ENCODE measurements at regions not wholly inside any gene's neighbourhood (a gene's known extent, or its start where the extent isn't known, plus 50 kb on each side); places are given as distances from the start of the nearest gene placed in this dataset.

DNA sequence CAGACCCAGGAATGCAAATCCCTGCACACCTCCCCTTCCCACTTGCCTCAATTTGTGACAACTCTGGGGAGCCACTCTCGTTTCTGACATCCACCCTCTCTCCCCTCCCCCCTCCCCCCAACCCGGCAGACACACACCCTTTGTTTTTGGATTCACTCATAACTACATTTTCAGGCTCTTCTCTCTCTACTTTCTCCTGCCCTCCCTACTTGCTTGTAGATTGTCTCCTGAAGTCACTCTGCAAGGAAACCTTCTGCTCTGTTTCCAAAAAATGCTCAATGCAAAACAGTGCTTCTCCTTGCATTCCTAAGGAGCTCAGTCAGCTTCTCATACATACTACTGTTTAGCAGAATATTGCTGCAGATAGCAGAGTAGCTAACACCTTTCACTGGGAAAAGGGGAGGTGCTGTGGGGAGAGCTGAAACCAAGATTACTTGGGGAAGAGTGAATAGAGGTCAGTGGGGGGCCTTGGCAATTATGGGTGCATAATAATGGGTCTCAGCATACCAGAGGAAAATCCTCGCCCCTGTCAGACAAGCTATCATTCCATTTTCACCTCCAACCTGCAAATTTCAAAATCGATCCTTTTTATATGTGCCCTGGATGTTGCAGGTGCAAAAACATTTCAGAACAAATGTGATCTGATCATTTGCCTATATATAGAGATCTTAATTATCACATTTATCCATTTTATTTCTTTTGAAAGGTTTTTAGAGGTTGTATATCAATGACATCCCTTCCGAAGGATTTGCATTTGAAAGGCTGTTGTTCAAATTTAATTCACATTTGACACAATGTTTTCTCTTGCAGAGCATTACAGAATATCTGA, 1860.7 kb upstream of the WWC1 start:
- Histone ChIP-seq H3K9me3 (ENCODE audit: low read depth) (no peaks in the 10 kb centered on the region), H3K4me3 (no peak overlapping the region), H3K36me3 (no peaks in the 10 kb centered on the region), H3K4me1 (ENCODE audit: low read depth) (no peaks in the 10 kb centered on the region), H3K27ac (no peak overlapping the region), H3K27me3 (no peaks in the 10 kb centered on the region)
- TF ChIP-seq, protein P1, sequence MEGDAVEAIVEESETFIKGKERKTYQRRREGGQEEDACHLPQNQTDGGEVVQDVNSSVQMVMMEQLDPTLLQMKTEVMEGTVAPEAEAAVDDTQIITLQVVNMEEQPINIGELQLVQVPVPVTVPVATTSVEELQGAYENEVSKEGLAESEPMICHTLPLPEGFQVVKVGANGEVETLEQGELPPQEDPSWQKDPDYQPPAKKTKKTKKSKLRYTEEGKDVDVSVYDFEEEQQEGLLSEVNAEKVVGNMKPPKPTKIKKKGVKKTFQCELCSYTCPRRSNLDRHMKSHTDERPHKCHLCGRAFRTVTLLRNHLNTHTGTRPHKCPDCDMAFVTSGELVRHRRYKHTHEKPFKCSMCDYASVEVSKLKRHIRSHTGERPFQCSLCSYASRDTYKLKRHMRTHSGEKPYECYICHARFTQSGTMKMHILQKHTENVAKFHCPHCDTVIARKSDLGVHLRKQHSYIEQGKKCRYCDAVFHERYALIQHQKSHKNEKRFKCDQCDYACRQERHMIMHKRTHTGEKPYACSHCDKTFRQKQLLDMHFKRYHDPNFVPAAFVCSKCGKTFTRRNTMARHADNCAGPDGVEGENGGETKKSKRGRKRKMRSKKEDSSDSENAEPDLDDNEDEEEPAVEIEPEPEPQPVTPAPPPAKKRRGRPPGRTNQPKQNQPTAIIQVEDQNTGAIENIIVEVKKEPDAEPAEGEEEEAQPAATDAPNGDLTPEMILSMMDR (IDR thresholded peaks at IDR 0.05; ENCODE audit: low read depth, low read length): no peak
- DNase-seq (ENCODE audit: low read depth in 1 of 2, low spot score in 1 of 2): peak in 1 of 2 donors; percentile 3

DNA sequence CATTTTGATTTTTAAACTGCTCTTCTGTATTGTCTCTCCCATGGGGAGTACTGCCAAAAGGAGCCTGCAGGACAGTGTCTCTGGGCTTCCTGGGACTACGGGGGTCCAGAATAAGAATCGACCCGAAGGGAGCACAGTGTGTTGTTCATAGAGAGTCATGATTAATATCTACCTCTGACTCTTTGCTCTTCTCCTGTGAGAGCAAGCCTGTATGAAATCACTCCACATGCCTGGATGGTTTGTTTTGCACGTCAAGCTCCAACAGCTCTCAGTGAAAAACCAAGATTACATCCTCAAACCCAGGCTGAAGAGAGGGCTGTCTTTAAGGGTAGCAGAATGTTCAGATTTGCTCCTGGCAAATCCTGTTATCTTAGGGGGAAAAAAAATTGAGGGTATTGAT, 1860.0 kb upstream of the WWC1 start:
- DNase-seq (ENCODE audit: low read depth in 1 of 2, low spot score in 1 of 2): no peak
- Histone ChIP-seq H3K4me1 (ENCODE audit: low read depth) (no peaks in the 10 kb centered on the region), H3K27ac (no peak overlapping the region), H3K9me3 (ENCODE audit: low read depth) (no peaks in the 10 kb centered on the region), H3K4me3 (no peak overlapping the region), H3K36me3 (no peaks in the 10 kb centered on the region), H3K27me3 (no peaks in the 10 kb centered on the region)
- TF ChIP-seq, protein P1 (IDR thresholded peaks at IDR 0.05; ENCODE audit: low read depth, low read length): no peak

DNA sequence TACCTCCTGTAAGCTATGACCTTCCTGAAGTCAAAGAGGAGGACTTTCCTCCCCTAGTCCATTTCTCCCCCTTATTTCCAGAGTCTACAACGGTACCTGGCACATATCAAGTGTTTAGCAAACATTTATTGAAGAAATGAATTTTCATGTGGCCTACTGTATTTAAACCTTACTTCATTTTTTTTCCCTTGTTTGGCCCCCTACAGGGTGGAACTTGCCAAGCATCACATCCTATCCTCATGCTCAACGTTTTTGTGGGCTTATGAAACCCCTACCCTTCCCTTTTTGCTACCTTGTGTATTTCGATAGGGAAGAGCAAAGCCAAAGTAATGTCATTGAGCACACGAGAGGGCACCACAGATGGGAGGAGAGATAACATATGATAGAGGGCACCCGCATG, 1857.8 kb upstream of the WWC1 start:
- TF ChIP-seq, protein P1 (IDR thresholded peaks at IDR 0.05; ENCODE audit: low read depth, low read length): no peak
- no peak overlapping the region for H3K27ac ChIP-seq
- H3K27me3 ChIP-seq: no peaks in the 10 kb centered on the region
- no peaks in the 10 kb centered on the region for H3K4me1 ChIP-seq (ENCODE audit: low read depth)
- no peaks in the 10 kb centered on the region for H3K36me3 ChIP-seq
- no peak for DNase-seq (ENCODE audit: low read depth in 1 of 2, low spot score in 1 of 2)
- no peak overlapping the region for H3K4me3 ChIP-seq
- H3K9me3 ChIP-seq (ENCODE audit: low read depth): no peaks in the 10 kb centered on the region

DNA sequence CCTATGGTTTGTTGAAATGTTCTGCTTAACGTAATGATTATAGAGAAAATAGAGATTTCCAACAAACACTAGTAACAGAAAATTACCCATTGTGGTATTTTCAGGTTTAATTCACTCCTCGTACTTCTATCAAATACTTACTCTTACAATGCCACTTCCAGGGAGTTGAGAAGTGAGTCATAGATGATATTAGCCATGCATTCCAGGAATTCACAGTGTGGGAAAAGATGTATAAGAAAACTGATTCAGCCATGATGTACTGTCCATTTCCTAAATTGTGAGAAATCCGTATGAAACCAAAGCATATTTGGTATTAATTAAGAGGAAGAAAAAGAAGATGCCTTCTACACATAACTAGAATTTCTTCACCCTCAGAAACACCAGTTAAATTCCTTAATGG, 1854.6 kb upstream of the WWC1 start:
- H3K4me3 ChIP-seq: no peak overlapping the region
- peak in 1 of 2 donors; percentile 65 for DNase-seq (ENCODE audit: low read depth in 1 of 2, low spot score in 1 of 2)
- no peaks in the 10 kb centered on the region for H3K36me3 ChIP-seq
- H3K4me1 ChIP-seq (ENCODE audit: low read depth): no peaks in the 10 kb centered on the region
- TF ChIP-seq, protein P1 (IDR thresholded peaks at IDR 0.05; ENCODE audit: low read depth, low read length): no peak
- H3K27ac ChIP-seq: no peak overlapping the region
- no peaks in the 10 kb centered on the region for H3K27me3 ChIP-seq
- H3K9me3 ChIP-seq (ENCODE audit: low read depth): no peaks in the 10 kb centered on the region

DNA sequence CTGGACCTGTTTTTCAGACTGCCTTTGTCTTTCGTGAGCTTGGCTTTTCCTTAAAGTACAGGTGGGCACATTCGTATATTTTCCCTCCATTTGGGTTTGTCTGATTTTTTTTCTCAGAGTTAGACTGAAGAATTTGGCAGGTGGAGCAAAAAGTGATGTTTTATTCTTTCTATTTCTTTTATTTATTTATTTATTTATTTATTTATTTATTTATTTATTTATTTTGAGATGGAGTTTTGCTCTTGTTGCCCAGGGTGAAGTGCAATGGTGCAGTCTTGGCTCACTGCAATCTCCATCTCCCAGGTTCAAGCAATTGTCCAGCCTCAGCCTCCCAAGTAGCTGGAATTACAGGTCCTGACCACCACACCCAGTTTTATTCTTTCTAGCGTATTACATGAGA, 1805.1 kb upstream of the WWC1 start:
- DNase-seq (ENCODE audit: low read depth in 1 of 2, low spot score in 1 of 2): no peak
- no peak overlapping the region for H3K27ac ChIP-seq
- H3K4me3 ChIP-seq: no peak overlapping the region
- no peaks in the 10 kb centered on the region for H3K36me3 ChIP-seq
- TF ChIP-seq, protein P1 (IDR thresholded peaks at IDR 0.05; ENCODE audit: low read depth, low read length): no peak
- no peaks in the 10 kb centered on the region for H3K27me3 ChIP-seq
- H3K4me1 ChIP-seq (ENCODE audit: low read depth): no peaks in the 10 kb centered on the region
- no peaks in the 10 kb centered on the region for H3K9me3 ChIP-seq (ENCODE audit: low read depth)

All from cardiac muscle cell (in vitro differentiated cells and primary cell).